IMR-90 (cell line): ENCODE measurements at regions not wholly inside any gene's neighbourhood (a gene's known extent, or its start where the extent isn't known, plus 50 kb on each side); places are given as distances from the start of the nearest gene placed in this dataset.

Source experiments
- ATAC-seq: fragments of 200-7000 bp; cut with Tn5 transposase; 2 replicates; pipeline ENCODE4 v1.9.1; 2020; ENCODE audit warnings: low read depth, mild to moderate bottlenecking, moderate library complexity
- BruUV-seq: library from RNA; stranded (reverse); fragments of 400-500 nt; replicated peaks from 2 replicates; lab custom pipeline; 2021; lab: Mats Ljungman, UMichigan
- CTCF ChIA-PET: fragments of 300-600 bp; formaldehyde crosslinking; extraction: SDS; loops from one replicate; lab custom pipeline; 2021; ENCODE audit warnings: antibody characterized with exemption; lab: Yijun Ruan, JAX
- POLR2A ChIA-PET: fragments of 300-600 bp; sonication (Branson Sonifier 250); formaldehyde crosslinking; loops from one replicate; lab custom pipeline; 2022; ENCODE audit warnings: antibody characterized with exemption; ENCODE audit not compliant: unreplicated experiment; lab: Charles Lee
- DNase-seq: peaks from one replicate; pipeline ENCODE4 v3.0.0; 2013
- H2AFZ ChIP-seq: replicated peaks from 2 replicates; pipeline ENCODE3; 2013; ENCODE audit warnings: low read length, mild to moderate bottlenecking; ENCODE audit not compliant: poor library complexity
- H2AK5ac ChIP-seq: 2 replicates; pipeline ENCODE4 v1.6.1; 2013; ENCODE audit warnings: low read depth, low read length, inconsistent platforms
- H2AK9ac ChIP-seq: replicated peaks from 2 replicates; pipeline ENCODE3; 2013; ENCODE audit warnings: mild to moderate bottlenecking, low read depth, low read length, moderate library complexity; ENCODE audit not compliant: poor library complexity
- H2BK120ac ChIP-seq: 2 replicates; pipeline ENCODE4 v1.6.1; 2013; ENCODE audit warnings: low read depth, low read length, inconsistent platforms
- H2BK15ac ChIP-seq: 3 replicates; pipeline ENCODE4 v1.6.1; 2013; ENCODE audit warnings: low read depth, low read length, inconsistent platforms
- H2BK20ac ChIP-seq: 2 replicates; pipeline ENCODE4 v1.6.1; 2013; ENCODE audit warnings: low read depth, mild to moderate bottlenecking, inconsistent platforms, low read length, moderate library complexity
- H2BK5ac ChIP-seq: 2 replicates; pipeline ENCODE4 v1.6.1; 2013; ENCODE audit warnings: mild to moderate bottlenecking, low read depth, low read length, inconsistent platforms; ENCODE audit not compliant: poor library complexity, severe bottlenecking
- H3K14ac ChIP-seq: replicated peaks from 2 replicates; pipeline ENCODE4 v1.6.1; 2013; ENCODE audit warnings: low read depth, low read length, inconsistent platforms
- H3K18ac ChIP-seq: 2 replicates; pipeline ENCODE4 v1.6.1; 2013; ENCODE audit warnings: low read depth, low read length, control low read depth
- H3K23ac ChIP-seq: 2 replicates; pipeline ENCODE4 v1.6.1; 2013; ENCODE audit warnings: low read depth, low read length, inconsistent platforms
- H3K27ac ChIP-seq: 2 replicates; pipeline ENCODE4 v1.5.1; 2013; ENCODE audit warnings: mild to moderate bottlenecking, control low read depth, low read length; ENCODE audit not compliant: insufficient read depth
- H3K27me3 ChIP-seq: 2 replicates; pipeline ENCODE4 v1.6.1; 2013; ENCODE audit warnings: low read length; ENCODE audit not compliant: control insufficient read depth, insufficient read depth
- H3K36me3 ChIP-seq: 2 replicates; pipeline ENCODE4 v1.6.1; 2013; ENCODE audit warnings: low read length, mixed read lengths; ENCODE audit not compliant: control insufficient read depth, insufficient read depth
- H3K4ac ChIP-seq: 2 replicates; pipeline ENCODE4 v1.6.1; 2013; ENCODE audit warnings: low read depth, low read length, inconsistent platforms
- H3K4me1 ChIP-seq: 2 replicates; pipeline ENCODE4 v1.6.1; 2013; ENCODE audit warnings: low read length, mixed read lengths; ENCODE audit not compliant: control insufficient read depth, insufficient read depth
- H3K4me2 ChIP-seq: 2 replicates; pipeline ENCODE4 v1.6.1; 2013; ENCODE audit warnings: low read depth, mild to moderate bottlenecking, control low read depth, low read length, moderate library complexity
- H3K4me3 ChIP-seq: 2 replicates; pipeline ENCODE4 v1.5.1; 2013; ENCODE audit warnings: low read depth, mild to moderate bottlenecking, control low read depth, low read length, moderate library complexity; ENCODE audit not compliant: insufficient read depth
- H3K56ac ChIP-seq: 2 replicates; pipeline ENCODE4 v1.6.1; 2013; ENCODE audit warnings: low read length, inconsistent platforms; ENCODE audit not compliant: insufficient read depth; ENCODE audit errors: extremely low read depth
- H3K79me1 ChIP-seq, 2 experiments: 2 replicates each; pipeline ENCODE4 v1.6.1; 2013; ENCODE audit warnings: low read length in 2 of 2, inconsistent platforms in 1 of 2, low read depth in 1 of 2
- H3K9ac ChIP-seq: 2 replicates; pipeline ENCODE4 v1.6.1; 2013; ENCODE audit warnings: low read depth, low read length, control low read depth
- H3K9me1 ChIP-seq: 2 replicates; pipeline ENCODE4 v1.6.1; 2013; ENCODE audit warnings: low read length, inconsistent platforms; ENCODE audit not compliant: insufficient read depth
- H3K9me3 ChIP-seq: 2 replicates; pipeline ENCODE4 v1.6.1; 2013; ENCODE audit warnings: low read length; ENCODE audit not compliant: control insufficient read depth, insufficient read depth
- H4K20me1 ChIP-seq: 2 replicates; pipeline ENCODE4 v1.6.1; 2013; ENCODE audit warnings: low read length, inconsistent platforms; ENCODE audit not compliant: insufficient read depth
- H4K5ac ChIP-seq: 2 replicates; pipeline ENCODE4 v1.6.1; 2013; ENCODE audit warnings: mild to moderate bottlenecking, low read depth, low read length, control low read depth
- H4K8ac ChIP-seq, 2 experiments: 2 replicates each; pipeline ENCODE4 v1.6.1; 2013; ENCODE audit warnings: low read depth in 2 of 2, low read length in 2 of 2, control low read depth in 1 of 2, inconsistent platforms in 1 of 2
- H4K91ac ChIP-seq: 2 replicates; pipeline ENCODE4 v1.6.1; 2013; ENCODE audit warnings: low read depth, low read length, inconsistent platforms; ENCODE audit not compliant: insufficient read depth
- BHLHE40 ChIP-seq: fragments of 150-350 bp; IDR thresholded peaks from 2 replicates; pipeline ENCODE4 v1.6.1; 2016; ENCODE audit warnings: mild to moderate bottlenecking, low read depth, low read length
- CEBPB ChIP-seq: IDR thresholded peaks from 2 replicates; pipeline ENCODE4 v1.6.1; 2012; ENCODE audit warnings: low read depth, low read length, improper control_type of control experiment
- CHD1 ChIP-seq: IDR thresholded peaks from 2 replicates; pipeline ENCODE4 v1.6.1; 2012; ENCODE audit warnings: low read depth, low read length, improper control_type of control experiment
- CTCF ChIP-seq: conservative IDR thresholded peaks from 2 replicates; pipeline ENCODE4 v1.5.1; 2012; ENCODE audit warnings: mild to moderate bottlenecking, low read depth, low read length, improper control_type of control experiment
- ELK1 ChIP-seq: fragments of 150-350 bp; IDR thresholded peaks from 2 replicates; pipeline ENCODE4 v1.6.1; 2016; ENCODE audit warnings: low read depth, mild to moderate bottlenecking, low read length, moderate library complexity, borderline replicate concordance
- FOS ChIP-seq: fragments of 150-350 bp; IDR thresholded peaks from 2 replicates; pipeline ENCODE4 v1.6.1; 2016; ENCODE audit warnings: low read depth, low read length
- MAFK ChIP-seq: IDR thresholded peaks from 2 replicates; pipeline ENCODE4 v1.6.1; 2012; ENCODE audit warnings: low read depth, low read length, improper control_type of control experiment
- MAZ ChIP-seq: IDR thresholded peaks from 2 replicates; pipeline ENCODE4 v1.6.1; 2012; ENCODE audit warnings: low read depth, mild to moderate bottlenecking, low read length, improper control_type of control experiment, moderate library complexity, borderline replicate concordance
- MXI1 ChIP-seq: IDR thresholded peaks from 2 replicates; pipeline ENCODE4 v1.6.1; 2012; ENCODE audit warnings: low read depth, mild to moderate bottlenecking, low read length, moderate library complexity, borderline replicate concordance
- NFE2L2 ChIP-seq: fragments of 150-350 bp; IDR thresholded peaks from 2 replicates; pipeline ENCODE4 v1.6.1; 2016; ENCODE audit warnings: low read depth, mild to moderate bottlenecking, low read length
- POLR2A ChIP-seq: IDR thresholded peaks from 2 replicates; pipeline ENCODE4 v1.6.1; 2012; ENCODE audit warnings: mild to moderate bottlenecking, low read depth, low read length
- RAD21 ChIP-seq: IDR thresholded peaks from 2 replicates; pipeline ENCODE4 v1.6.1; 2012; ENCODE audit warnings: low read length, improper control_type of control experiment
- RCOR1 ChIP-seq: IDR thresholded peaks from 2 replicates; pipeline ENCODE4 v1.6.1; 2012; ENCODE audit warnings: mild to moderate bottlenecking, low read length, improper control_type of control experiment; ENCODE audit not compliant: insufficient replicate concordance
- RFX5 ChIP-seq: IDR thresholded peaks from 2 replicates; pipeline ENCODE4 v1.8.0; 2012; ENCODE audit warnings: low read depth, mild to moderate bottlenecking, low read length, moderate library complexity
- WGBS, 2 experiments: methylation state at CpG; one replicate each; pipeline versions ENCODE4 v1.1.5 to v1.1.7; 2013; ENCODE audit warnings: missing lambda C conversion rate in 2 of 2; ENCODE audit not compliant: insufficient read length in 1 of 2; ENCODE audit errors: extremely low coverage in 2 of 2; 5-methylcytosine and 5-hydroxymethylcytosine counted together
- dilution Hi-C: fragments of 300-500 bp; cut with HindIII; formaldehyde crosslinking; loops from one replicate; pipeline ENCODE4 v1.14.3; 2018; ENCODE audit warnings: low sequenced_read_pairs; ENCODE audit not compliant: unreplicated experiment
- in situ Hi-C: fragments of 300-500 bp; cut with MboI; formaldehyde crosslinking; loops from 3 replicates; pipeline ENCODE4 v1.14.3; 2019; ENCODE audit warnings: low sequenced_read_pairs, inconsistent platforms, mixed read lengths
- intact Hi-C: fragments of 100-400 bp; cut with micrococcal nuclease; formaldehyde crosslinking; loops from 2 replicates; pipeline ENCODE4 v1.10.0; 2022
- TF ChIP-seq, protein P1 (sequence below): fragments of 150-350 bp; IDR thresholded peaks from 2 replicates; pipeline ENCODE4 v1.6.1; 2017; ENCODE audit warnings: mild to moderate bottlenecking, antibody characterized with exemption, low read length, low read depth

DNA sequence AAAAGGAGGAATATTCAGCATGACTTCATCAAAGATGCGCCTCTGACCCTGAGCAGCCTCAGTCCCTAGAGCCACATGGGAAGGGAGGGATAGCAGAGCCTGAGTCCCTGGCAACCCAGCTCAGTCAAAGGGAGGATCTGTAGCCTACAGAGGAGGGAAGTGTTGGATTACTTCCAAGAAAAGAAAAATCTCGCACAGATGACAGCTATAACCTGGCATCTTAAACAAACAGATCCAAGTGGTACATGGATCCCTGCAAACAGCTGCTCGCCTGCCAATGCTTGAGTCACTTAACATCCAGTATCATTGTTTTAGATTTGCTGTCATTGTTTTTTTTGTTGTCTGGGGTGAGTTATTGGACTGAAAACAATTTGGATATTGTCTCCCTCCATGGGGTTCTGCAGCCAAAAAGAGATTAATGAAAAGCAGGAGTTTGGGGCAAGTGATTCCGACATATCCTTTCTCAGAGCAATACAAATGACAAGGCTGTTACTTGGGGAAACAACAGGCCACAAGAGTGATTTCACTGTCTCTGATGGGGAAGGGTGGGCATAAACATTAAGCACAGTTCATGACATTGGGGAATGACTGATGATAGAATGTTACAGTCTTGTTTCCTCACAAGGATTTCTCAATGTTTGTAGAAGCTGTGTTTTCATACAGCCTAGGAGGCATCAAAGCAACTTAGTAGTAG, 153.5 kb upstream of the KIF2A start:
- no peak overlapping the region for H3K9ac ChIP-seq
- H3K9me3 ChIP-seq = no peaks in the 10 kb centered on the region
- H3K4ac ChIP-seq = no peak overlapping the region
- dilution Hi-C loops = no loop called here
- TF ChIP-seq NFE2L2 (no peak), ELK1 (no peak), FOS (no peak), MAFK (no peak), CTCF (no peak), RFX5 (no peak), RCOR1 (no peak), POLR2A (no peak), CHD1 (no peak), MAZ (no peak), BHLHE40 (no peak), MXI1 (no peak), CEBPB (no peak), RAD21 (no peak)
- TF ChIP-seq, protein P1, sequence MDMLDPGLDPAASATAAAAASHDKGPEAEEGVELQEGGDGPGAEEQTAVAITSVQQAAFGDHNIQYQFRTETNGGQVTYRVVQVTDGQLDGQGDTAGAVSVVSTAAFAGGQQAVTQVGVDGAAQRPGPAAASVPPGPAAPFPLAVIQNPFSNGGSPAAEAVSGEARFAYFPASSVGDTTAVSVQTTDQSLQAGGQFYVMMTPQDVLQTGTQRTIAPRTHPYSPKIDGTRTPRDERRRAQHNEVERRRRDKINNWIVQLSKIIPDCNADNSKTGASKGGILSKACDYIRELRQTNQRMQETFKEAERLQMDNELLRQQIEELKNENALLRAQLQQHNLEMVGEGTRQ = no peak
- H3K27me3 ChIP-seq = no peaks in the 10 kb centered on the region
- ATAC-seq = no peak
- H2AK5ac ChIP-seq = no peak overlapping the region
- no peak overlapping the region for H3K56ac ChIP-seq
- in situ Hi-C loops = no loop called here
- no peak for DNase-seq
- H3K14ac ChIP-seq = no peak overlapping the region
- H4K8ac ChIP-seq = no peak overlapping the region
- BruUV-seq = no TSS peak
- intact Hi-C loops = no loop called here
- POLR2A ChIA-PET = no interaction called here
- no peak overlapping the region for H2BK15ac ChIP-seq
- H3K23ac ChIP-seq = no peak overlapping the region
- no peak overlapping the region for H3K4me3 ChIP-seq
- 83% methylated on average over 1 of the region's 4 CpGs; no CpG with 5 or more reads in 1 of the 2 experiments for WGBS, 2 experiments
- H4K91ac ChIP-seq = no peak overlapping the region
- H2BK5ac ChIP-seq = no peak overlapping the region
- H2BK120ac ChIP-seq = no peak overlapping the region
- H4K5ac ChIP-seq = no peak overlapping the region
- H2BK20ac ChIP-seq = no peak overlapping the region
- CTCF ChIA-PET = interaction anchor here (1.6 kb wide), 1 partner anchor 9 kb away, joined by 5 read pairs; no protein-coding TSS in a partner anchor
- H4K20me1 ChIP-seq = no peaks in the 10 kb centered on the region
- H3K9me1 ChIP-seq = no peaks in the 10 kb centered on the region
- H3K79me1 ChIP-seq = no peaks in the 10 kb centered on the region
- H3K36me3 ChIP-seq = no peaks in the 10 kb centered on the region
- H2AFZ ChIP-seq = no peak overlapping the region
- H3K18ac ChIP-seq = no peak overlapping the region
- no peak overlapping the region for H3K27ac ChIP-seq
- H3K4me1 ChIP-seq = no peaks in the 10 kb centered on the region
- no peak overlapping the region for H2AK9ac ChIP-seq
- no peak overlapping the region for H3K4me2 ChIP-seq
